ENCODE measurements at regions not wholly inside any gene's neighbourhood (a gene's known extent, or its start where the extent isn't known, plus 50 kb on each side); places are given as distances from the start of the nearest gene placed in this dataset.
"Not testable (repeated sequence)": the region's sequence is repeated elsewhere in the genome, so short reads cannot be mapped to it uniquely, and the experiment has no call there.

- H3K27ac ChIP-seq: no peak overlapping the region
- DNase-seq: no peak
- H3K9me3 ChIP-seq (replicated peaks): 0 out of 2 replicates have a peak, but pooled peaks cover 2% of the 10 kb centered on the region
- H3K36me3 ChIP-seq: no peaks in the 10 kb centered on the region
- no peaks in the 10 kb centered on the region for H3K4me1 ChIP-seq
- H3K27me3 ChIP-seq: no peaks in the 10 kb centered on the region
- H3K4me3 ChIP-seq: no peak overlapping the region
Measured at GRCh38 chr5:58341476-58341875, 118.4 kb downstream of the PLK2 start.

GRCh38 chr5:58335518-58335917 is 124.4 kb downstream of the PLK2 start:
- no peak for DNase-seq

GRCh38 chr5:58334035-58334434 is 125.9 kb downstream of the PLK2 start:
- H3K27ac ChIP-seq: no peak overlapping the region
- H3K27me3 ChIP-seq: no peaks in the 10 kb centered on the region
- H3K9me3 ChIP-seq (replicated peaks): 0 out of 2 replicates have a peak, but pooled peaks cover 2% of the 10 kb centered on the region
- no peak overlapping the region for H3K4me3 ChIP-seq
- H3K36me3 ChIP-seq: no peaks in the 10 kb centered on the region
- no peak for DNase-seq
- H3K4me1 ChIP-seq: no peaks in the 10 kb centered on the region

More at GRCh38 chr5:58335518-58335917, 124.4 kb downstream of the PLK2 start:
- Histone ChIP-seq H3K27ac (no peak overlapping the region), H3K36me3 (no peaks in the 10 kb centered on the region), H3K27me3 (no peaks in the 10 kb centered on the region), H3K9me3 (replicated peaks) (0 out of 2 replicates have a peak, but pooled peaks cover 2% of the 10 kb centered on the region), H3K4me3 (no peak overlapping the region), H3K4me1 (no peaks in the 10 kb centered on the region)

- Histone ChIP-seq H3K9me3 (replicated peaks) (no peaks in the 10 kb centered on the region), H3K27ac (no peak overlapping the region), H3K36me3 (no peaks in the 10 kb centered on the region), H3K4me3 (no peak overlapping the region), H3K4me1 (no peaks in the 10 kb centered on the region), H3K27me3 (no peaks in the 10 kb centered on the region)
- no peak for DNase-seq
Measured at GRCh38 chr5:58330781-58331180, 129.1 kb downstream of the PLK2 start.

- Histone ChIP-seq H3K9me3 (replicated peaks) (no peaks in the 10 kb centered on the region), H3K27ac (no peak overlapping the region)
Measured at GRCh38 chr5:58327289-58327688, 132.6 kb downstream of the PLK2 start.

GRCh38 chr5:58326022-58326421 is 133.9 kb downstream of the PLK2 start:
- Histone ChIP-seq H3K27ac (no peak overlapping the region), H3K4me1 (0 out of 2 replicates have a peak, but pooled peaks cover 6% of the 10 kb centered on the region), H3K4me3 (no peak overlapping the region), H3K36me3 (no peaks in the 10 kb centered on the region), H3K9me3 (replicated peaks) (no peaks in the 10 kb centered on the region), H3K27me3 (no peaks in the 10 kb centered on the region)
- no peak for DNase-seq

More at GRCh38 chr5:58327289-58327688, 132.6 kb downstream of the PLK2 start:
- no peak for DNase-seq
- Histone ChIP-seq H3K36me3 (no peaks in the 10 kb centered on the region), H3K4me1 (0 out of 2 replicates have a peak, but pooled peaks cover 5% of the 10 kb centered on the region), H3K4me3 (no peak overlapping the region), H3K27me3 (no peaks in the 10 kb centered on the region)

- no peak overlapping the region for H3K27ac ChIP-seq
- 0 out of 2 replicates have a peak, but pooled peaks cover 6% of the 10 kb centered on the region for H3K4me1 ChIP-seq
- no peaks in the 10 kb centered on the region for H3K36me3 ChIP-seq
- no peaks in the 10 kb centered on the region for H3K27me3 ChIP-seq
- no peak overlapping the region for H3K4me3 ChIP-seq
- DNase-seq: no peak
- no peaks in the 10 kb centered on the region for H3K9me3 ChIP-seq (replicated peaks)
Measured at GRCh38 chr5:58322453-58322852, 137.4 kb downstream of the PLK2 start.

- no peaks in the 10 kb centered on the region for H3K27me3 ChIP-seq
- H3K36me3 ChIP-seq: no peaks in the 10 kb centered on the region
- no peaks in the 10 kb centered on the region for H3K9me3 ChIP-seq (replicated peaks)
- H3K27ac ChIP-seq: no peak overlapping the region
- no peak overlapping the region for H3K4me3 ChIP-seq
- DNase-seq: no peak
- H3K4me1 ChIP-seq: 0 out of 2 replicates have a peak, but pooled peaks cover 6% of the 10 kb centered on the region
Measured at GRCh38 chr5:58318468-58318867, 141.4 kb downstream of the PLK2 start.

- Histone ChIP-seq H3K27ac (no peak overlapping the region), H3K4me1 (0 out of 2 replicates have a peak, but pooled peaks cover 6% of the 10 kb centered on the region), H3K9me3 (replicated peaks) (no peaks in the 10 kb centered on the region), H3K4me3 (no peak overlapping the region), H3K27me3 (no peaks in the 10 kb centered on the region), H3K36me3 (no peaks in the 10 kb centered on the region)
- no peak for DNase-seq
Measured at GRCh38 chr5:58317808-58318207, 142.1 kb downstream of the PLK2 start.

- Histone ChIP-seq H3K27me3 (no peaks in the 10 kb centered on the region), H3K4me1 (no peaks in the 10 kb centered on the region)
- DNase-seq: no peak
Measured at GRCh38 chr5:58317009-58317408, 142.9 kb downstream of the PLK2 start.

GRCh38 chr5:58315794-58316193 is 144.1 kb downstream of the PLK2 start:
- Histone ChIP-seq H3K36me3 (0 out of 2 replicates have a peak, but pooled peaks cover 2% of the 10 kb centered on the region), H3K9me3 (replicated peaks) (no peaks in the 10 kb centered on the region; the same call in 1 of the 2 replicates)

More at GRCh38 chr5:58317009-58317408, 142.9 kb downstream of the PLK2 start:
- Histone ChIP-seq H3K27ac (no peak overlapping the region), H3K4me3 (no peak overlapping the region), H3K36me3 (no peaks in the 10 kb centered on the region), H3K9me3 (replicated peaks) (no peaks in the 10 kb centered on the region)

GRCh38 chr5:58314356-58315210 is 145.3 kb downstream of the PLK2 start:
- Histone ChIP-seq H3K27me3 (no peaks in the 10 kb centered on the region), H3K36me3 (0 out of 2 replicates have a peak, but pooled peaks cover 2% of the 10 kb centered on the region), H3K9me3 (replicated peaks) (no peaks in the 10 kb centered on the region; the same call in 1 of the 2 replicates), H3K27ac (no peak overlapping the region), H3K4me3 (no peak overlapping the region), H3K4me1 (no peaks in the 10 kb centered on the region)
- no peak for DNase-seq

More at GRCh38 chr5:58315794-58316193, 144.1 kb downstream of the PLK2 start:
- Histone ChIP-seq H3K27ac (no peak overlapping the region), H3K4me1 (no peaks in the 10 kb centered on the region), H3K4me3 (no peak overlapping the region), H3K27me3 (no peaks in the 10 kb centered on the region)
- no peak for DNase-seq

GRCh38 chr5:58312299-58312698 is 147.6 kb downstream of the PLK2 start:
- Histone ChIP-seq H3K9me3 (replicated peaks) (peaks cover 4% of the 10 kb centered on the region; the same call in 1 of the 2 replicates), H3K27me3 (no peaks in the 10 kb centered on the region), H3K36me3 (0 out of 2 replicates have a peak, but pooled peaks cover 2% of the 10 kb centered on the region), H3K27ac (no peak overlapping the region), H3K4me1 (no peaks in the 10 kb centered on the region), H3K4me3 (no peak overlapping the region)
- DNase-seq: no peak

GRCh38 chr5:58311526-58311925 is 148.4 kb downstream of the PLK2 start:
- Histone ChIP-seq H3K4me1 (no peaks in the 10 kb centered on the region), H3K9me3 (replicated peaks) (peaks cover 4% of the 10 kb centered on the region; the same call in 1 of the 2 replicates), H3K36me3 (0 out of 2 replicates have a peak, but pooled peaks cover 2% of the 10 kb centered on the region), H3K27me3 (no peaks in the 10 kb centered on the region), H3K27ac (no peak overlapping the region), H3K4me3 (no peak overlapping the region)
- no peak for DNase-seq

- not testable (repeated sequence) for DNase-seq; H3K36me3 ChIP-seq; H3K27ac ChIP-seq; H3K4me1 ChIP-seq; H3K9me3 ChIP-seq (replicated peaks); H3K4me3 ChIP-seq; H3K27me3 ChIP-seq
Measured at GRCh38 chr5:58308384-58308783, 151.5 kb downstream of the PLK2 start.
